Prostate gland (tissue), 2 donors: ENCODE measurements at regions not wholly inside any gene's neighbourhood (a gene's known extent, or its start where the extent isn't known, plus 50 kb on each side); places are given as distances from the start of the nearest gene placed in this dataset.

Source experiments
- CTCF ChIP-seq, 4 experiments: fragments of 200-600 bp in 2 of 4; fragments of 450-650 bp in 2 of 4; sonication (generic) in 2 of 4; IDR thresholded peaks; 1 replicate in 3 of 4; 2 replicates in 1 of 4; pipeline ENCODE4 v1.5.1; 2016 to 2019; ENCODE audit warnings: antibody characterized with exemption in 4 of 4, mild to moderate bottlenecking in 2 of 4, moderate library complexity in 2 of 4
- POLR2A ChIP-seq: fragments of 450-650 bp; IDR thresholded peaks from one replicate; pipeline ENCODE4 v1.6.1; 2016; ENCODE audit warnings: antibody characterized with exemption, mild to moderate bottlenecking

- TF ChIP-seq CTCF (IDR thresholded peaks at IDR 0.05) (no peak), POLR2A (no peak)
These were observed 267.3 kb downstream of the SHQ1 start for GRCh38 chr3:72580900-72581299.
